M059J (cell line): ENCODE measurements at regions not wholly inside any gene's neighbourhood (a gene's known extent, or its start where the extent isn't known, plus 50 kb on each side); places are given as distances from the start of the nearest gene placed in this dataset.
"Not testable (repeated sequence)": the region's sequence is repeated elsewhere in the genome, so short reads cannot be mapped to it uniquely, and the experiment has no call there.

ENCODE experiments used
- DNase-seq: peaks from one replicate; pipeline ENCODE4 v3.0.0-alpha.2; 2012; ENCODE audit warnings: low read depth

- no peak for DNase-seq
Measured at GRCh38 chr5:60546207-60546606, 153.8 kb downstream of the DEPDC1B start.

DNA sequence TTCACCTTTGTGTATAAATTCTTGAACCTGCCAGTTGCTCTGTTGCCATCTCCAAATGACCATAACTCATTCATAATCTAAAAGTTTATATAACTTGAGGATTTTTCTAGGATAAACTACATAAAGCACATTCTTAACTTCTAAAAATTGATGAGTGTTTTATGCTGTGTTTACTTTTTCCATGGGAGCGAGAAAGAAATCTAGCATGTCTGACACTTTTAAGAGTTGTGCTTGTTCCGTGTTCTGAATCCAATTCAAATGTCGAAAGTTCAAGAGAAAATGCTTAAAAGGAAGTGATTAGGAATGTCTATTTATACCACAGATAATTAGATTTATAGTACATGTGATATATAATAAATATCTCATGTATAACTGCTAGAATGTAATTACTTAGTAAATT, 154.4 kb downstream of the DEPDC1B start:
- DNase-seq = no peak

- DNase-seq = no peak
Measured at GRCh38 chr5:60544142-60544541, 155.8 kb downstream of the DEPDC1B start.

DNA sequence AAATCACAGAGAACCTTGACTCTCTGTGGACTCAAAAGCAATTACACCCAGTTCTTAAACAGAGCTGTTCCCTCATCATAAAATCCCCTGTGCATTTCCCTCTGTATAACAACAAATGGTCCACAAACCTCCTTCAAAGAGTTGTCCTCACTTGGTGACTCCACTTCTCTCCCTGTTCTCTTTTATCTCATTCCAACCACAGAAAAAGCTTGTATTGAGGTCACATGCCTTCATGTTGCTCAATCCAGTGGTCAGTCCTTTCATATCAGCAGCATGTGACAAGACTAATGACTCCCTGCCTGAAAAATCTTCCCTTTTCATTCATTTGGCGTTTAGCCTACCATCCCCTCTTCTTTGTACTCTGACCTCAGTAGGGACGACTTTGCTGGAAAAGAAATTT, 158.0 kb downstream of the DEPDC1B start:
- DNase-seq = peak; percentile 73

DNA sequence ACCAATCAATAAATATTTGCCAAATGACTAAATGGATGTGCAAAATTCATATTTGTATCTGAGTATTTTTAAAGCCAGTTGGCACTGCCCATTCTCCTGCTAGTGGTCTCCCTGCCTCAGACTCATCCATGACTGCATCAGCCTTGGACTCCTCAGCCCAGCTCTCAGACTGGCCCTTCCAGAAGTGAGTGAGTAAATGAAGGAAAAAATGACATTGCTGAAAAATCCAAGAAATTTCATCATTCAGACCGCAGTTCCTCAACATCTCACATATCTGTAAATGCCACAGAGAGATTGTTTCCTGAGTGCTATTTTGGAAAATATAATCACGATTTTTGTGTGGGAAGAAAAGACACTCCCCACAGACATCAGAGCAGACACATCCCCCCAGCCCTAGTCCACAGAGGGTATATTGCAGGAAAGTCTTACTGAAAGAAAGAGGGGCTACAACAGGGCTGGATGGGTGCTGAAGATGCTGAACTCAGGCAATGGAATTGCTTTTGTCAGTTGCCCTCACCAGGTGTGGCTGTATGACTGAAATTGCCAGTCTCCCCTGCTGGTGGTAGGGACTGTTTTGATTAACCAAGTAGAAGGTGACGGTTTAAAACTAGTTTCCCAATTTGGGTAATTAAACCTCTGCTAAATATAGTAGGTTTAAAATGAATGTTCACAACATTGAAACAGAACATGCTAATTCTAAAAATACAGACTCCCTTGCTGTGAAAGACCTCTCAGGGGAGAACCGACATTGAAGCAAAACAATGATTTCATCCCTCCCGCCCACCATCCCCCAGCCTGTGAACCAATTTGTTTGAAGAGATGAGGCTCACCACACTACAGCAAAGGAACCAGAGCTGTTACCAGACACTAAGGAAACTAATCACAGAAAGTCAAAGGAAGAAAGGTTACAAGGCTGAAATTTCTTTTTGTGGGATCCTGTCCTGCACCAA, 158.8 kb downstream of the DEPDC1B start:
- peak; percentile 39 for DNase-seq

GRCh38 chr5:60538955-60539866, 160.8 kb downstream of the DEPDC1B start:
- peak; percentile 22 for DNase-seq

- no peak for DNase-seq
Measured at GRCh38 chr5:60538426-60538825, 161.5 kb downstream of the DEPDC1B start.

DNA sequence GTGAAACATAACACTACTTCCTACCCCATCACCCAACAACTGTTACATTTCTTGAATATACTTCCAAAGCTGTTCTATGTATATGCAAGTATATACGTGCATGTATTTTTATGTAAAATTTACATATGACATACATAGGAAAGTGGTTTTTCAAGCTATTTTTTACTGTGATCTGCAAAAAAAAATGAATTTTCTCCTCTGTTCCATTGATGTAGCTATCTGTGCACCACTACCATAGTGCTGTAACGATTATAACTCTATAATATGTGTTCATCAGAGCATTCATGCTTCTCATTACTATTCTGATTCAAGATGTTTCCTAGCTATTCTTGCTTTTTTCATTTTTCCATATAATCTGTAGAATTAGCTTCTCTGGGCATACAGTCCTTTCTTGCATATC, 164.0 kb downstream of the DEPDC1B start:
- DNase-seq = no peak

GRCh38 chr5:60535198-60535597, 164.8 kb downstream of the DEPDC1B start:
- no peak for DNase-seq

DNA sequence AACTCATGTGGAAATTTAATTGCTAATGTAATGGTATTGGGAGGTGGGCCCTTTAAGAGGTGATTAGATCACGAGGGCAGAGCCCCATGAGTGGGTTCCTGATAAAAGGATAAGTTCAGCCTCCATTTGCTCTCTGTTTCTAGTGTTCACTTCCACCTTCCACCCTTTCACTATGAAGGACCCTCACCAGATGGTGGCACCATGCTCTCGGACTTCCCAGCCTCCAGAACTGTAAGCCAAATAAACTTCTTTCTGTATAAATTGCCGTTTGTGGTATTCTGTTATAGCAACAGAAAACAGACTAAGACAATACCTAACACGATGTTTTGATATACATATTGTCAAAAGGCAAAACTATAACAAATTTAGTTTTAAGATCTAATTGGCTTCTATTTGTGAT, 166.2 kb downstream of the DEPDC1B start:
- DNase-seq = peak; percentile 17

- not testable (repeated sequence) for DNase-seq
Measured at GRCh38 chr5:60532796-60533195, 167.2 kb downstream of the DEPDC1B start.

DNA sequence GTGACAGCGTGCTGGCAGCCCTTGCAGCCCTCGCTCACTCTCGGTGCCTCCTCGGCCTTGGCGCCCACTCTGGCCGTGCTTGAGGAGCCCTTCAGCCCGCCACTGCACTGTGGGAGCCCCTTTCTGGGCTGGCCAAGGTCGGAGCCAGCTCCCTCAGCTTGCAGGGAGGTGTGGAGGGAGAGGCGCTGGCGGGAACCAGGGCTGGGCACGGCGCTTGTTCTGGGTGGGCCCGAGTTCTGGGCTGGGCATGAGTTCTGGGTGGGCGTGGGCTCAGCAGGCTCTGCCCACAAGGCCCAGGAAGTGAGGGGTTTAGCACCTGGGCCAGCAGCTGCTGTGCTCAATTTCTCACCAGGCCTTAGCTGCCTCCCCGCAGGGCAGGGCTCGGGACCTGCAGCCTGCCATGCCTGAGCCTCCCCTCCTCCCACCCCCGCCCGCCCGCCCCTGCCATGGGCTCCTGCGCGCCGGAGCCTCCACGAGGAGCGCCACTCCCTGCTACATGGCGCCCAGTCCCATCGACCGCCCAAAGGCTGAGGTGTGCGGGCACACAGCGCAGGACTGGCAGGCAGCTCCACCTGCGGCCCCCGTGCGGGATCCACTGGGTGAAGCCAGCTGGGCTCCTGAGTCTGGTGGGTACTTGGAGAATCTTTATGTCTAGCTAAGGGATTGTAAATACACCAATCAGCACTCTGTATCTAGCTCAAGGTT, 169.7 kb downstream of the DEPDC1B start:
- not testable (repeated sequence) for DNase-seq

DNA sequence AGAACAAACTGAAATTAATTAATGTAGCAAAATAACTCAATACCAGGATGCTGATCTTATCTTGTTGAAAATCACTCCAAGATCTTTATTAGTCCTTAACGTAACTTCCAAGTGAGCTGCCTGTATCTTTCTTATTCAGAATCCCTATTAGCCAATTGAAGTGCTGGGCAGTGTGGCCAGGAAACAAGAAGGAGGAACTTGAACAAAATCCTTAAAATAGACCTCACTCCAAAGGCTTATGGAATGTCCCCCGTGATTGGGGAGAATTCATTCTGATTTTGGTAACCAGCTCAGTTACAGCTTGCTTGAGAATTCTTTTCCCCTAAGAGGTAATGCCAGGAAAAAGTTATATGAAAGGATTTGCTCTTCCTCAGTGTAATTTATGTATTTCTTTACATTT, 171.0 kb downstream of the DEPDC1B start:
- no peak for DNase-seq

DNA sequence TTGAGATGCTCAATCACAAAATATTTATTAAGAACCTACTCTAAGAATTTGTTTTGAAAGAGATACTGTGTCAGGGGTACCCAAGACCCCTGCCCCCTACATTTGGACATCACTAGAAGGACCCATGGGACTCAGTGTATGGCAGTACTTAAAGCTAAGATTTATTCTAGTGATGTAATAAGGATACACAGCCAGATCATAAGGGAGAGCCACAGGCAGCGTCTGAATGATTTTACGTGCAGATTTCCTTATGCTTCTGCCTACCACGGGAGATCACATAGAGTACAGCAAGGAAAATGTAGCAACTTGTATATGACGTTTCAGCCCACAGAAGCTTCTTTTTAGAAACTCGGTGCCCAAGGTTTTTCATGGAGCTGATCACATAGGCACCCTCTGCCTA, 172.9 kb downstream of the DEPDC1B start:
- no peak for DNase-seq

DNA sequence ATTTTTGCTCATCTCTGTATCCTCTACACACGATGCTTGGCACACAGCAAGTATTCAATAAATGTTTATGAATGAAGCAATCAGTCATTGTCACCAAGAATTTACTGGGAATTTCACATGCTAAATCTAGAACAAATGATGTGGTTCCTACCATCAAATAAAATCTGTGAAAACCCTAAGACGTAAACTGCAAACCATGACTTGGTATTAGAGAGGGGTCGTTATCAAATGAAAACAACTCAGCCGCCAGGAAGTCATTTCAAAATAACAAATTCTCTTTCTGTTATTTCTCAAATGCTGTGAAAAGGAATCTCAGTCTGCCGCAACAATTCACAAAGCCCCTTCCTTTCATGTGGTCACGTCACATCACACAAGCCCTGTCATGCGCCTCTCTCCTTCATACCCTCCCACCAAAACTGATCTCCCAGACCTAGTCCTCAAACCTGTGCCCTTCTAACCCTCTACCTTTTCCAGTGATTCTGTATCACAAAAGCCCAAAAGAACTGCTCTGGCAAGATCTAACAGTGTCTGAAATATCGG, 173.6 kb downstream of the DEPDC1B start:
- no peak for DNase-seq

DNA sequence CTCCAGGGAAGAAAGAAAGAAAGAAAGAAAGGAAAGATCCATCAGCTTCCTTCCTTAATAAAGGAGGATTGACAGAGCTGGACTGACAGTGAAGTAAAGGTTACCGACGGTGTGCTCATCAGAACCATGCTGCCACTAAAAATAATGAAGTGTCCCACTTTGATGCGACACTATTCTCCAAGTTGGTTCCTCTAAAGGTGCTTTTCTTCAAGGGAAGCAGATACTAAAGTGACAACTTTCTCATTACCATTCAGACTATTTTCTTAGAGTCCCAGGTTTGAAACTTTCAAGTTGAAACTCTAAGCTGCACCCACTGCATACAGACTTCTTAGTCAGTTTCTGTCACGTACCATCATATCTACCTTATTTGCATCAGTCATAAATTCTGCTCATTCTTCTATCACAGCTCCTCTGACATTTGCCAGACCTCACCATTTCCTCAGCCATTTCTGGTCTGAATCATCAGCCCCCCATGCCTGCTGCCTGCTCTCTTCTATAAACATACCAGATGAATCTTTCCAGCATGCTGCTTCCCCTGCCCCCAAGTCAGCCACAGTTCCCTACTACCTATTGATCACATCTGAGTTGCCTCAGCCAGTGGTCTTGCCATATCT, 177.6 kb downstream of the DEPDC1B start:
- DNase-seq = peak; percentile 76

- peak; percentile 33 for DNase-seq
Measured at GRCh38 chr5:60521376-60522291, 178.3 kb downstream of the DEPDC1B start.

GRCh38 chr5:60520451-60521227, 179.3 kb downstream of the DEPDC1B start:
- DNase-seq = no peak

- DNase-seq = no peak
Measured at GRCh38 chr5:60519372-60519771, 180.6 kb downstream of the DEPDC1B start.
